H54 (cell line): ENCODE measurements at regions not wholly inside any gene's neighbourhood (a gene's known extent, or its start where the extent isn't known, plus 50 kb on each side); places are given as distances from the start of the nearest gene placed in this dataset.

ENCODE experiments used
- DNase-seq: peaks from one replicate; pipeline ENCODE4 v3.0.0; 2011; ENCODE audit warnings: low spot score, mixed read lengths; ENCODE audit not compliant: insufficient read length
- FAIRE-seq: peaks from 3 replicates; lab custom pipeline; 2011; peaks lifted over from hg19 to GRCh38; lab: Jason Lieb, UNC
- POLR2A ChIP-seq: IDR thresholded peaks from 2 replicates; pipeline ENCODE4 v1.6.1; 2011; ENCODE audit warnings: low read depth, mild to moderate bottlenecking, low read length

DNA sequence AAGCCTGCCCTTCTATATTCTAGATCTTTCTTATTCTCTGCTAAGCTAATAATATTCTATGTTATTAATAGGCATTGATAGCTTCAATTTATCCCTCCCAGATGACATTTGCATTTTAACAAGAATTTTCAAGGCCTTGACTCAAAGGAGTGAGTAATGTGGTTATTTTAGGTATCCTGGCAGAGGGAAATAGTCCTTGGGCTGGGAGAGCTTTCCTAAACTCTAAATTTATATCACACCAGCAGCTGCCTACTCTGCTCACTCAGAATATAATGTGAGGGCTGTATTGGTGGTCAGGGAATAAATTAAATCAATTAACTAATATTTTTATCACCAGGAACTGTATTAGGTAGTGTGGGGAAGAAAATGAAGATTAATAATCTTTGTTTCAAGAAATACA lies 74.8 kb upstream of the ADAM23 start:
- no peak for TF ChIP-seq POLR2A
- DNase-seq (no peak), FAIRE-seq (no peak)

- DNase-seq: no peak
- TF ChIP-seq POLR2A: no peak
- FAIRE-seq: no peak
Observed at GRCh38 chr2:206368933-206369569, 74.3 kb upstream of the ADAM23 start.

DNA sequence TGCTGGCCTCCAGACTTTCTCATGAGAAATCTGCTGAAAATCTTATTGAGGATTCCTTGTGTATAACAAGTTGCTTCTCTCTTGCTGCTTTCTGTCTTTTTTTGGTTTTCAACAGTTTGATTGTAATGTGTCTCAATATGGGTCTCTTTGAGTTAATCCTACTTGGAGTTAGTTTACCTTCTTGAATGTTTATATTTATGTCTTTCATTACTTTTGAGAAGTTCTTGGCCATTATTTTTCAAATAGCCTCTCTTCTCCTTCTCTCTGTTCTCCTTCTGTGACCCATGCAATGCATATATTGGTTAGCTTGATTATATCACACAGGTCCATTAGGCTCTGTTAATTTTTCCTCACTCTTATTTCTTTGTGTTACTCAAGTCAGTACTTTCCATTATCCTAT lies 67.4 kb upstream of the ADAM23 start:
- TF ChIP-seq POLR2A: no peak
- DNase-seq (no peak), FAIRE-seq (no peak)

GRCh38 chr2:206378835-206379234 lies 64.5 kb upstream of the ADAM23 start:
- TF ChIP-seq POLR2A: no peak
- no peak for DNase-seq
- no peak for FAIRE-seq

DNA sequence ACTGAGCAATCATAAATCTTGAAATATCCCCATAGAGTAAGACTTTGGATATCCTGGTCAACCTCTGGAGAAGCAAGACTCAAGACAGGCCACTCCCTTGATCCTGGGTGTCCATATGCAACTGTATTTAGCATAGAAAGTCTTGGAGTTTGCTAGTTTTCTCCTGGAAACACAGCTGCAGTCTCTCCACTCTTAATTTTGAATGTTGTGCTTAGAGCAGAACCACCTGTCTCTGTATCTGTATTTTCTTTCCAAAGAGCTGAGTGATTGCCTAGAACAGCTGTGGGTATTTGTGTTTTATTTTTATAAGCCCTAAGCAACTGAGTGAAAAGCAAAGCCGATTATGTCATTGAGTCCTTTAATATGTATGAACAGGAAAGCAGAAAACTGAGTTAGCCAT lies 64.1 kb upstream of the ADAM23 start:
- FAIRE-seq (no peak), DNase-seq (no peak)
- no peak for TF ChIP-seq POLR2A

- DNase-seq (no peak), FAIRE-seq (no peak)
- no peak for TF ChIP-seq POLR2A
Observed at GRCh38 chr2:206379886-206380285, 63.4 kb upstream of the ADAM23 start.

- FAIRE-seq (no peak), DNase-seq (no peak)
- TF ChIP-seq POLR2A: no peak
Observed at GRCh38 chr2:206381881-206382280, 61.5 kb upstream of the ADAM23 start.

DNA sequence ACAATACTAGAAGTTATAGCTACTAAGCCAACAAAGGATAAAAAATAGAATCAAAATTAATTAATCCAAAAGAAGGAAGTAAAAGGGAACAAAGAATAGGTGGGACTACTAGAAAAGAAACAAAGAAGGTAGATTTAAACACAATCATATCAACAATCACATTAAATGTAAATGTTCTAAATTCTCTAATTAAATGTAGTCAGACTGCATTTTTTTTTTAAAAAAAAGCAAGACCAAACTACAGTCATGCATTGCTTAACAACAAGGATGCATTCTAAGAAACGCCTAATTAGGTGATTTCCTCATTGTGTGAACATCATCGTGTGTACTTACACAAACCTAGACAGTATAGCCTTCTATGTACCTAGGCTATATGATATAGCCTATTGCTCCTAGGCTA lies 59.7 kb upstream of the ADAM23 start:
- TF ChIP-seq POLR2A: no peak
- DNase-seq: no peak
- no peak for FAIRE-seq

DNA sequence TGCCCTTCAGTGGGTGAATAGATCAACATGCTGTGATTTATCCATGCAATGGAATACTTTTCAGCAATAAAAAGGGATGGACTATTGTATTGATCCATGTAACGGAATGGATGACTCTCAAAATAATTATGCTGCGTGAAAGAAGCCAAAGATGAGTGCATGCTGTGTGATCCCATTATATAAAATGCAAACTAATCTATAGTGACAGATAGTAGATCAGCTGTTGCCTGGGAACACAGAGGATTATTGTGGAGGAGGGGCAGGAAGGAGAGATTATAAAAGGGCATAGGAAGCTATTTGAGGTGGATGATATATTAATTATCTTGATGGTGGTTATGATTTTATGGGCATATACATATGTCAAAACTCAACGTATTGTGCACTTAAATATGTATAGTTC lies 55.5 kb upstream of the ADAM23 start:
- DNase-seq (no peak), FAIRE-seq (no peak)
- TF ChIP-seq POLR2A: no peak

- no peak for TF ChIP-seq POLR2A
- FAIRE-seq (no peak), DNase-seq (no peak)
Observed at GRCh38 chr2:206388698-206389097, 54.6 kb upstream of the ADAM23 start.

DNA sequence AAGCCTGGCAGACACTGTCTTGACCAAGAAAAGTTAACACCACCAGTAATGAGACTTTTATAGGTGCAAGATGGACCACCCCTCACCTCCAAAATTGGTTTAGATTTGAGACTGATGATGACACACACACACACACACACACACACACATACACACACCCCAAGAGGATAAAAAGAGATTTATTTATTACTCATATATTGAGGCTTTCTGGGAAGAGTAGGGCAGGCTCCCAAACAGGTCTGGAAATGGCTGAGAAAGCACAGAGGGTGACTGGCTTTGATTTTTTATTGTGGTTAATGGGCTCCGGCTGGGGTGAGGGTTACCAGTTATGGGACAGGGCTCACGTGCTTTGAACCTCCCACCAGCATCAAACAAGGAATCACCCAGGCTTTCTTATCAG lies 54.2 kb upstream of the ADAM23 start:
- FAIRE-seq: no peak
- no peak for TF ChIP-seq POLR2A
- DNase-seq: no peak

DNA sequence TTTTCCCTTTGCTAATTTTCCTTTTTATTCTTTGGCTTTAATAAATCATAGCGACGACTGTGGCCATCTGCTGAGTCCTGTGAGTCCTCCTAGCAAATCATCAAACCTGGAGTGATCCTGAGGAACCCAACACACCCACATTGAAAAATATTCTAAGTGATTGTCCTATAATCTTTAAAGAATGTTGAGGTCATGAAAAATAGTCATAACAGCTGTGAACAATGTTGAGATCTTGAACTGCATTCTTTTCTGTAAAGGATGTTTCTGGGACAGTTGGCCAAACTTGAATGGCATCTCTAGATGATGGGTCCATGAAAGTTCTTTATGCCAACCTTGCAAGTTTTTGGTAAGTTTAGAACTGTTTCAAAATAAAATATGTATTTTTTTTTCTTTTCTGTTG lies 53.2 kb upstream of the ADAM23 start:
- no peak for TF ChIP-seq POLR2A
- FAIRE-seq: no peak

GRCh38 chr2:206392118-206392517 lies 51.2 kb upstream of the ADAM23 start:
- peak; percentile 47 for DNase-seq
- FAIRE-seq: peak; percentile 48
- TF ChIP-seq POLR2A: no peak

More for the DNA sequence above, 53.2 kb upstream of the ADAM23 start:
- DNase-seq: no peak
